ENCODE measurements at regions not wholly inside any gene's neighbourhood (a gene's known extent, or its start where the extent isn't known, plus 50 kb on each side); places are given as distances from the start of the nearest gene placed in this dataset.

DNA sequence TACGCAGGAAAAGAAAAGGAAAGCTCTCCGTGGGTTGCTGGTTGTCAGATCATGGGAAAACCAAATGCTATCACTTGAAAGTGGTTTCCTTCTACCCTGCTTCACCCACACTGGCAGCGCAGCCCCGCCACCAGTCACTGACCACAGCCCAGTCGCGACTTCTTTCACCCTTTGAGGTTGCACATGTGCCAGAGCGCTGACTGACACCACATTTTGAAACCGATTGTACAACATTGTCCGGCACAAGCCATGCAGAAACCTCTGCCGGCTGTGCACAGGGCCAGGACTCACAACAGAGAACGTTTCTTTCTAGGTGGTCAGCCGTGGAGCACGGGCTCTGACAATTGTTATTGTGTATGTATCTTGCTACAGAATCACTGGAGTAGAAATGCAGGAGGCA lies 827.2 kb upstream of the POU3F3 start:
- intact Hi-C loops (cut with DNase I), result no loop called here
- H3K27me3 ChIP-seq, result no peaks in the 10 kb centered on the region

DNA sequence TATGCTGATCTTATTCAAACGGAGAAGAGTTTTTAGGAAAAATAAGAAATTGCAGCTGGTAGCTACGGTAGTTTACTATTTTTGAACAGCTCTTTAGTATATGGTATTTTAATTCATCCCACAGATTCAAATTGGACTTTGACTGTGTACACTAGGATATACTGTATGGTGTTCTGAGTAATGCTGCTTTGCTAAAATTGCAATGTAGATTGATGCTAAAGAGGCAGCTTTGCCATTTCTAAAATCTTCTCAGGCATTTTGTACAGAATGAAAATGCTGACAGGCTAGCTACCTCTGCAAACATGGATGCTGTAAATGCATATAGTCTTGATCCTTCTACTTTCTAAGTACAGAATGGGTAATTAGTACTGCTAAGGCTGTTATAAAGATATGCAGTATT lies 826.6 kb upstream of the POU3F3 start:
- Histone ChIP-seq H3K27ac (no peak overlapping the region), H3K4me1 (no peaks in the 10 kb centered on the region), H3K4me3 (no peak overlapping the region), H3K9me3 (no peaks in the 10 kb centered on the region), H3K36me3 (no peaks in the 10 kb centered on the region), H3K27me3 (no peaks in the 10 kb centered on the region)
- no peak for DNase-seq (ENCODE audit: low spot score in 2 of 2)
- intact Hi-C loops (cut with DNase I), result no loop called here
- TF ChIP-seq, protein P1, sequence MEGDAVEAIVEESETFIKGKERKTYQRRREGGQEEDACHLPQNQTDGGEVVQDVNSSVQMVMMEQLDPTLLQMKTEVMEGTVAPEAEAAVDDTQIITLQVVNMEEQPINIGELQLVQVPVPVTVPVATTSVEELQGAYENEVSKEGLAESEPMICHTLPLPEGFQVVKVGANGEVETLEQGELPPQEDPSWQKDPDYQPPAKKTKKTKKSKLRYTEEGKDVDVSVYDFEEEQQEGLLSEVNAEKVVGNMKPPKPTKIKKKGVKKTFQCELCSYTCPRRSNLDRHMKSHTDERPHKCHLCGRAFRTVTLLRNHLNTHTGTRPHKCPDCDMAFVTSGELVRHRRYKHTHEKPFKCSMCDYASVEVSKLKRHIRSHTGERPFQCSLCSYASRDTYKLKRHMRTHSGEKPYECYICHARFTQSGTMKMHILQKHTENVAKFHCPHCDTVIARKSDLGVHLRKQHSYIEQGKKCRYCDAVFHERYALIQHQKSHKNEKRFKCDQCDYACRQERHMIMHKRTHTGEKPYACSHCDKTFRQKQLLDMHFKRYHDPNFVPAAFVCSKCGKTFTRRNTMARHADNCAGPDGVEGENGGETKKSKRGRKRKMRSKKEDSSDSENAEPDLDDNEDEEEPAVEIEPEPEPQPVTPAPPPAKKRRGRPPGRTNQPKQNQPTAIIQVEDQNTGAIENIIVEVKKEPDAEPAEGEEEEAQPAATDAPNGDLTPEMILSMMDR (IDR thresholded peaks at IDR 0.05), result no peak

More for the DNA sequence above, 827.2 kb upstream of the POU3F3 start:
- no peaks in the 10 kb centered on the region for H3K4me1 ChIP-seq
- DNase-seq (ENCODE audit: low spot score in 2 of 2), result no peak
- TF ChIP-seq, protein P1 (IDR thresholded peaks at IDR 0.05), result no peak
- H3K27ac ChIP-seq, result no peak overlapping the region
- no peaks in the 10 kb centered on the region for H3K36me3 ChIP-seq
- H3K9me3 ChIP-seq, result no peaks in the 10 kb centered on the region
- H3K4me3 ChIP-seq, result no peak overlapping the region

DNA sequence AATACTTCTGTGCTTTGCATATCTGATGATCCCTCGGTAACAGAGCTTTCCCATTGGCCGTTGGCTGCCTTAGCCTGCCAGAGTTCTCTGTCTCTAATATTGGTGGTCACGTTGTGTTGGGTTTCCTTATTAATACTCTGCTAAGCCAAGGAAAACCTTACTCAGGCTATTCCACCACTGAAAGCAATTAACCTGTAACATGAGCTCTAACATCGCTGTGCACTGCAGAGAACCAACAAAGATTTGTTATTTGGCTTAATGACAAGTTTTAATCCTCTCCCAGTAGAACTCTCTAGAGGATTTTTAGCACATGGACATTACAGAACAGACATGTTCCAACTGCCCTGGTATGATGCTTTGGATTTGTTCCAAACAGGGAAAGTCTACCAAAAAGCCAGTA lies 825.9 kb upstream of the POU3F3 start:
- TF ChIP-seq, protein P1 (IDR thresholded peaks at IDR 0.05), result no peak
- Histone ChIP-seq H3K9me3 (no peaks in the 10 kb centered on the region), H3K27ac (no peak overlapping the region), H3K27me3 (no peaks in the 10 kb centered on the region), H3K4me1 (no peaks in the 10 kb centered on the region), H3K4me3 (no peak overlapping the region), H3K36me3 (no peaks in the 10 kb centered on the region)
- DNase-seq (ENCODE audit: low spot score in 2 of 2), result no peak
- intact Hi-C loops (cut with DNase I), result no loop called here

DNA sequence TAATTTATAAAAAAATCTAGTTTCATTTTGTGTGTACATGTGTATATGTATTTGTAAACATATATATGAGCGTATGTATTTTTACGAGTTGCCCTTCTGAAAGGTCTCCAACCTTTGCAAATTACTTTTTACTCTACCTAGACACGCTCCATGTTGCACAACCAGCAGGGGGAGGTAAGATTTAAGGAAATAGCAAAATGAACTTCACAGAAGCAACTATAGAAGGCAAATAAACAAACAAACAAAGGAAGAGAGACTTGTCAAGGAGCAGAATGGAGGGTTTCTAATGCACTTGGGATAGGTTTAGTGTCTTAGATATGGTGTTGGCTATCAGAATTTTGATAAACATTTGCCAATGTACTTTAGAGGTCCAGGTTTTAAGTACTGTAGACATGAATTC lies 820.5 kb upstream of the POU3F3 start:
- intact Hi-C loops (cut with DNase I), result no loop called here
- TF ChIP-seq, protein P1 (IDR thresholded peaks at IDR 0.05), result no peak

DNA sequence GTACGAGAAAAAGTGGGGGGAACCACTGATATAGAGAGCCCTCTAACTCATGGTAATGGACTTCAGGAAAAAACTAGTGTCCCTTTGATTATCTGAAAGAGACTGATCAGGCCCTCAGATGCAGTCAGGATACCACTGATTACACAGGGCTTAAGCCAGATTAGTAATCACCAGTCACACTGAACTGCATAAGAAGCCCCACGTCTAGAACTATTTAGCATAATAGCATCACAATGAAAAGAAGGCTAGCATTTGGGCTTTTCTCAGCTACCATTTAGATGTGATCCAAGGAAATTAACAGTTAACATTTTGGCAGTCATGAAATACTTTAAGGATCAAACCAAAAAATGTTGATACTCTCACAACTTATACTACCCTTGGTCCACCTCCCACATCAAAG lies 813.1 kb upstream of the POU3F3 start:
- Histone ChIP-seq H3K27ac (no peak overlapping the region), H3K36me3 (no peaks in the 10 kb centered on the region), H3K4me3 (no peak overlapping the region), H3K9me3 (no peaks in the 10 kb centered on the region), H3K4me1 (no peaks in the 10 kb centered on the region), H3K27me3 (no peaks in the 10 kb centered on the region)
- intact Hi-C loops (cut with DNase I), result no loop called here
- DNase-seq (ENCODE audit: low spot score in 2 of 2), result no peak
- TF ChIP-seq, protein P1 (IDR thresholded peaks at IDR 0.05), result no peak

More for the DNA sequence above, 820.5 kb upstream of the POU3F3 start:
- Histone ChIP-seq H3K27ac (no peak overlapping the region), H3K36me3 (no peaks in the 10 kb centered on the region), H3K27me3 (no peaks in the 10 kb centered on the region), H3K4me1 (no peaks in the 10 kb centered on the region), H3K4me3 (no peak overlapping the region), H3K9me3 (no peaks in the 10 kb centered on the region)
- no peak for DNase-seq (ENCODE audit: low spot score in 2 of 2)

DNA sequence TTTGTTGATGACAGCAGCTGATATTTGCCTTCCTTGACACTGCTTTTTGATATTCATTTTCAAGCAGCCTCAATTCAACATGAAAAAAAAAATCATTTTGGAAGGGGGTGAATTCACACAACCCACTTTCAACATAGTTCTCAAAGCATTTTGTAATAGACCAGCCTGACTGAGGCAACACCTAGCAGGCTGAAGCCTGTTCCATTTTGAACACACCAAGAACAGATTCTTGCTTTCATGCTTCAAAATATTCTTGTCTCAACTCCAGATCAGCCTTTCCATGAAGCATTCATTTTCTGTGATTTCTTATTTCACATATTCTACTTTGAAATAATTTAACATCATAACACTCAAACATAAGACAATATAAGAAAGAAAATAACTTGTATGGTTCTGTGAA lies 812.6 kb upstream of the POU3F3 start:
- TF ChIP-seq, protein P1 (IDR thresholded peaks at IDR 0.05), result no peak

More for the DNA sequence above, 812.6 kb upstream of the POU3F3 start:
- Histone ChIP-seq H3K4me1 (no peaks in the 10 kb centered on the region), H3K4me3 (no peak overlapping the region), H3K9me3 (no peaks in the 10 kb centered on the region), H3K36me3 (no peaks in the 10 kb centered on the region), H3K27ac (no peak overlapping the region), H3K27me3 (no peaks in the 10 kb centered on the region)
- intact Hi-C loops (cut with DNase I), result no loop called here
- DNase-seq (ENCODE audit: low spot score in 2 of 2), result no peak

Data from ascending aorta (tissue), 2 donors.